MM.1S (cell line): ENCODE measurements at regions not wholly inside any gene's neighbourhood (a gene's known extent, or its start where the extent isn't known, plus 50 kb on each side); places are given as distances from the start of the nearest gene placed in this dataset.

Source experiments
- CTCF ChIP-seq: fragments of 300-600 bp; sonication (generic); IDR thresholded peaks from 2 replicates; pipeline ENCODE4 v1.5.1; 2016; ENCODE audit warnings: antibody characterized with exemption, low read length, mixed read lengths
- EZH2 ChIP-seq: fragments of 300-600 bp; sonication (generic); optimal IDR thresholded peaks from 2 replicates; pipeline ENCODE3; 2017; ENCODE audit warnings: low read depth, mild to moderate bottlenecking, antibody characterized with exemption, low read length, mixed read lengths
- EZH2phosphoT487 ChIP-seq: fragments of 300-600 bp; sonication (generic); IDR thresholded peaks from 2 replicates; pipeline ENCODE4 v1.6.1; 2018; ENCODE audit warnings: antibody characterized with exemption, low read length

- TF ChIP-seq CTCF (no peak), EZH2 (no peak), EZH2phosphoT487 (no peak)
These were observed 99.6 kb upstream of the MBOAT2 start for GRCh38 chr2:9102861-9103662.
